Endothelial cell of umbilical vein (primary cell): ENCODE measurements at regions not wholly inside any gene's neighbourhood (a gene's known extent, or its start where the extent isn't known, plus 50 kb on each side); places are given as distances from the start of the nearest gene placed in this dataset.

Experiments used
- BruUV-seq: library from RNA; stranded (reverse); fragments of 400-500 nt; replicated peaks from 2 replicates; lab custom pipeline; 2021; lab: Mats Ljungman, UMichigan
- CTCF ChIA-PET: fragments of 300-600, 350-600 bp; sonication (Branson Sonifier 250); formaldehyde crosslinking; loops from one replicate; lab custom pipeline; 2021; ENCODE audit warnings: antibody characterized with exemption, inconsistent platforms; lab: Charles Lee
- POLR2A ChIA-PET: fragments of 300-600, 350-600 bp; sonication (Branson Sonifier 250); formaldehyde crosslinking; loops from one replicate; lab custom pipeline; 2021; ENCODE audit warnings: antibody characterized with exemption, inconsistent platforms; lab: Charles Lee
- DNase-seq: peaks from one replicate; pipeline ENCODE4 v3.0.0-alpha.2; 2011; ENCODE audit warnings: low read depth, low spot score
- FAIRE-seq: peaks from 2 replicates; lab custom pipeline; 2011; peaks lifted over from hg19 to GRCh38; lab: Jason Lieb, UNC
- H2AFZ ChIP-seq: 2 replicates; pipeline ENCODE4 v1.6.0; 2012; ENCODE audit warnings: low read depth, low read length, control low read depth, inconsistent platforms
- H3K27ac ChIP-seq: 2 replicates; pipeline ENCODE4 v1.5.1; 2011; ENCODE audit warnings: low read depth, mild to moderate bottlenecking, control low read depth, low read length, moderate library complexity; ENCODE audit not compliant: insufficient read depth
- H3K27me3 ChIP-seq, 2 experiments: 2 replicates each; pipeline versions ENCODE4 v1.6.0 to v1.6.1; 2011; ENCODE audit warnings: low read length in 2 of 2, mixed read lengths in 1 of 2; ENCODE audit not compliant: control insufficient read depth in 2 of 2, insufficient read depth in 2 of 2
- H3K36me3 ChIP-seq, 2 experiments: 2 replicates in 1 of 2; 3 replicates in 1 of 2; pipeline ENCODE4 v1.5.1; 2011; ENCODE audit warnings: low read length in 2 of 2, mild to moderate bottlenecking in 1 of 2, moderate library complexity in 1 of 2; ENCODE audit not compliant: control insufficient read depth in 2 of 2, insufficient read depth in 2 of 2; ENCODE audit errors: extremely low read depth in 1 of 2
- H3K4me1 ChIP-seq: 3 replicates; pipeline ENCODE4 v1.5.1; 2011; ENCODE audit warnings: mild to moderate bottlenecking, low read length; ENCODE audit not compliant: control insufficient read depth, insufficient read depth; ENCODE audit errors: extremely low read depth
- H3K4me2 ChIP-seq: 2 replicates; pipeline ENCODE4 v1.6.1; 2011; ENCODE audit warnings: low read length, control low read depth, mixed read lengths; ENCODE audit not compliant: insufficient read depth
- H3K4me3 ChIP-seq, 3 experiments: fragments of 200-600 bp in 1 of 3; sonication (generic), shearing (Covaris generic) in 1 of 3; replicated peaks in 1 of 3; 2 replicates each; pipeline ENCODE4 v1.5.1; 2011 to 2016; ENCODE audit warnings: control low read depth in 3 of 3, low read length in 3 of 3, mild to moderate bottlenecking in 2 of 3, inconsistent platforms in 1 of 3, low read depth in 1 of 3, moderate library complexity in 1 of 3; ENCODE audit not compliant: insufficient read depth in 1 of 3
- H3K79me2 ChIP-seq: 2 replicates; pipeline ENCODE4 v1.6.0; 2012; ENCODE audit warnings: low read length, inconsistent platforms; ENCODE audit not compliant: control insufficient read depth, insufficient read depth
- H3K9ac ChIP-seq: replicated peaks from 2 replicates; pipeline ENCODE3; 2011; ENCODE audit warnings: low read length, control low read depth; ENCODE audit not compliant: insufficient read depth; ENCODE audit errors: extremely low read depth
- H3K9me1 ChIP-seq: replicated peaks from 3 replicates; pipeline ENCODE4 v1.6.0; 2011; ENCODE audit warnings: mild to moderate bottlenecking, low read length; ENCODE audit not compliant: control insufficient read depth, insufficient read depth; ENCODE audit errors: extremely low read depth
- H3K9me3 ChIP-seq: replicated peaks from 2 replicates; pipeline ENCODE4 v1.5.1; 2012; ENCODE audit warnings: low read length, inconsistent platforms; ENCODE audit not compliant: control insufficient read depth, insufficient read depth
- H4K20me1 ChIP-seq: replicated peaks from 2 replicates; pipeline ENCODE3; 2011; ENCODE audit warnings: mild to moderate bottlenecking, low read length; ENCODE audit not compliant: control insufficient read depth, insufficient read depth; ENCODE audit errors: extremely low read depth
- CTCF ChIP-seq, 2 donors: IDR thresholded peaks; 1 replicate in 1 of 2; 2 replicates in 1 of 2; pipeline ENCODE4 v1.5.1; 2011; ENCODE audit warnings: low read length in 2 of 2, mild to moderate bottlenecking in 2 of 2, moderate library complexity in 2 of 2, control low read depth in 1 of 2, inconsistent platforms in 1 of 2, low read depth in 1 of 2; ENCODE audit not compliant: insufficient read depth in 1 of 2; ENCODE audit errors: extremely low read depth in 1 of 2
- EZH2 ChIP-seq: IDR thresholded peaks from 2 replicates; pipeline ENCODE4 v1.6.1; 2012; ENCODE audit warnings: borderline replicate concordance, low read depth, mild to moderate bottlenecking, moderate library complexity, low read length, inconsistent platforms; ENCODE audit not compliant: severe bottlenecking
- FOS ChIP-seq: IDR thresholded peaks from 2 replicates; pipeline ENCODE4 v1.6.1; 2011; ENCODE audit warnings: mild to moderate bottlenecking, low read length, moderate library complexity, borderline replicate concordance; ENCODE audit not compliant: insufficient read depth
- GATA2 ChIP-seq: IDR thresholded peaks from 2 replicates; pipeline ENCODE4 v1.7.0; 2011; ENCODE audit warnings: low read depth, mild to moderate bottlenecking, moderate library complexity, mixed read lengths, low read length; ENCODE audit not compliant: insufficient read length, insufficient read depth
- JUN ChIP-seq: IDR thresholded peaks from 2 replicates; pipeline ENCODE4 v1.6.1; 2011; ENCODE audit warnings: borderline replicate concordance, low read depth; ENCODE audit not compliant: insufficient read length, insufficient read depth
- MYC ChIP-seq: IDR thresholded peaks from one replicate; pipeline ENCODE4 v1.6.1; 2011; ENCODE audit warnings: mild to moderate bottlenecking, low read depth, low read length
- POLR2A ChIP-seq: IDR thresholded peaks from 2 replicates; pipeline ENCODE4 v1.6.1; 2012; ENCODE audit warnings: low read depth, mild to moderate bottlenecking, control low read depth, low read length
- POLR2AphosphoS5 ChIP-seq: IDR thresholded peaks from 2 replicates; pipeline ENCODE4 v1.6.1; 2012; ENCODE audit warnings: low read depth, mild to moderate bottlenecking, control low read depth, low read length, moderate library complexity; ENCODE audit not compliant: insufficient read depth
- dilution Hi-C: fragments of 300-500 bp; cut with MboI; formaldehyde crosslinking; loops from one replicate; pipeline ENCODE4 v1.15.0; 2019; ENCODE audit warnings: low sequenced_read_pairs; ENCODE audit not compliant: extremely low pct_ligation_motif_present
- intact Hi-C: fragments of 100-400 bp; cut with micrococcal nuclease; formaldehyde crosslinking; loops from one replicate; pipeline ENCODE4 v1.10.0; 2022
- TF ChIP-seq, protein P1 (sequence below): IDR thresholded peaks from 2 replicates; pipeline ENCODE4 v1.6.1; 2011; ENCODE audit not compliant: insufficient read depth, insufficient read length

DNA sequence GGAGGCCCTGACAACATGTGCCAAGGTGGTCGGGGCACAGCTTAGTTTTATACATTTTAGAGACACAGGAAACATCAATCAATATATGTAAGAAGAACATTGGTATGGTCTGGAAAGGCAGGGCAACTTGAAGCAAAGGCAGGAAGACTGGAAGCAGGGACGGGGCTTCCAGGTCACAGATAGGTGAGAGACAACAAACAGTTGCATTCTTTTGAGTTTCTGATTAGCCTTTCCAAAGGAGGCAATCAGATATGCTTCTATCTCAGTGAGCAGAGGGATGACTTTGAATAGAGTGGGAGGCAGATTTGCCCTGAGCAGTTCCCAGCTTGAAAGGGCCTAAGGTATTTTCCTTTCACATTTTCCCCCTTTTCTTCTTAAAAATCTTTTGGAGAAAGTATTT lies 311.0 kb upstream of the RGS17 start:
- no peak overlapping the region for H3K27ac ChIP-seq
- H3K9me3 ChIP-seq, result no peaks in the 10 kb centered on the region
- H3K4me1 ChIP-seq, result no peaks in the 10 kb centered on the region
- ChIA-PET POLR2A (no interaction called here), CTCF (no interaction called here)
- no peak overlapping the region for H3K4me3 ChIP-seq
- H4K20me1 ChIP-seq, result no peaks in the 10 kb centered on the region
- FAIRE-seq (no peak), DNase-seq (no peak)
- H2AFZ ChIP-seq, result no peak overlapping the region
- no peaks in the 10 kb centered on the region for H3K36me3 ChIP-seq
- no peak overlapping the region for H3K4me2 ChIP-seq
- TF ChIP-seq POLR2AphosphoS5 (no peak), JUN (no peak), GATA2 (no peak), CTCF (IDR thresholded peaks at IDR 0.05; ENCODE audit: extremely low read depth in 1 of 2, insufficient read depth in 1 of 2, low read depth in 1 of 2, low read length in 2 of 2) (no peak), EZH2 (no peak), MYC (no peak), POLR2A (no peak), FOS (no peak)
- TF ChIP-seq, protein P1, sequence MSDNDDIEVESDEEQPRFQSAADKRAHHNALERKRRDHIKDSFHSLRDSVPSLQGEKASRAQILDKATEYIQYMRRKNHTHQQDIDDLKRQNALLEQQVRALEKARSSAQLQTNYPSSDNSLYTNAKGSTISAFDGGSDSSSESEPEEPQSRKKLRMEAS, result no peak
- no peaks in the 10 kb centered on the region for H3K79me2 ChIP-seq
- no peaks in the 10 kb centered on the region for H3K9me1 ChIP-seq
- intact Hi-C loops, result no loop called here
- no peak overlapping the region for H3K9ac ChIP-seq
- H3K27me3 ChIP-seq, result no peaks in the 10 kb centered on the region
- BruUV-seq, result no TSS peak
- dilution Hi-C loops, result no loop called here
